Endothelial cell of umbilical vein (primary cell): ENCODE measurements at regions not wholly inside any gene's neighbourhood (a gene's known extent, or its start where the extent isn't known, plus 50 kb on each side); places are given as distances from the start of the nearest gene placed in this dataset.

Source experiments
- EZH2 ChIP-seq: IDR thresholded peaks from 2 replicates; pipeline ENCODE4 v1.6.1; 2012; ENCODE audit warnings: borderline replicate concordance, low read depth, mild to moderate bottlenecking, moderate library complexity, low read length, inconsistent platforms; ENCODE audit not compliant: severe bottlenecking
- FOS ChIP-seq: IDR thresholded peaks from 2 replicates; pipeline ENCODE4 v1.6.1; 2011; ENCODE audit warnings: mild to moderate bottlenecking, low read length, moderate library complexity, borderline replicate concordance; ENCODE audit not compliant: insufficient read depth
- GATA2 ChIP-seq: IDR thresholded peaks from 2 replicates; pipeline ENCODE4 v1.7.0; 2011; ENCODE audit warnings: low read depth, mild to moderate bottlenecking, moderate library complexity, mixed read lengths, low read length; ENCODE audit not compliant: insufficient read length, insufficient read depth
- JUN ChIP-seq: IDR thresholded peaks from 2 replicates; pipeline ENCODE4 v1.6.1; 2011; ENCODE audit warnings: borderline replicate concordance, low read depth; ENCODE audit not compliant: insufficient read length, insufficient read depth
- MYC ChIP-seq: IDR thresholded peaks from one replicate; pipeline ENCODE4 v1.6.1; 2011; ENCODE audit warnings: mild to moderate bottlenecking, low read depth, low read length
- POLR2A ChIP-seq: IDR thresholded peaks from 2 replicates; pipeline ENCODE4 v1.6.1; 2012; ENCODE audit warnings: low read depth, mild to moderate bottlenecking, control low read depth, low read length
- POLR2AphosphoS5 ChIP-seq: IDR thresholded peaks from 2 replicates; pipeline ENCODE4 v1.6.1; 2012; ENCODE audit warnings: low read depth, mild to moderate bottlenecking, control low read depth, low read length, moderate library complexity; ENCODE audit not compliant: insufficient read depth
- TF ChIP-seq, protein P1 (sequence below), 2 donors: IDR thresholded peaks; 1 replicate in 1 of 2; 2 replicates in 1 of 2; pipeline ENCODE4 v1.5.1; 2011; ENCODE audit warnings: low read length in 2 of 2, mild to moderate bottlenecking in 2 of 2, moderate library complexity in 2 of 2, control low read depth in 1 of 2, inconsistent platforms in 1 of 2, low read depth in 1 of 2; ENCODE audit not compliant: insufficient read depth in 1 of 2; ENCODE audit errors: extremely low read depth in 1 of 2
- TF ChIP-seq, protein P2 (sequence below): IDR thresholded peaks from 2 replicates; pipeline ENCODE4 v1.6.1; 2011; ENCODE audit not compliant: insufficient read depth, insufficient read length

DNA sequence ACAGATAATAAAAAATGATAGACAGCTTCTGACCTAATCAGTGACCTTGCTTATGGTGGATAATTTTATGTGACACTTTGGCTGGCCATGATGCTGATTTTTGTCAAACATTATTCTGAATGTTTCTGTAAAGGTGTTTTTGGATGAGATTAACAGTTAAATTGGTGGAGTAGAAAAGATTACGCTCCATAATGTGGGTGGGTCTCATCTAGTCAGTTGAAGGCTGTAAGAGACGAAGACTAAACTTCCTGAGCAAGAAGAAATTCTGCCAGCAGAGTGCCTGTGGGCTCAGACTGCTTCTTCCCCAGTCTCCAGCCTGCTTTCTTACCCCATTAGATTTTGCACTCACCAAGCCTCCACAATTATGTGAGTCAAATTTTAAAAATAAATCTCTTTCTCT, 214.9 kb upstream of the ITGA4 start:
- TF ChIP-seq, protein P1, sequence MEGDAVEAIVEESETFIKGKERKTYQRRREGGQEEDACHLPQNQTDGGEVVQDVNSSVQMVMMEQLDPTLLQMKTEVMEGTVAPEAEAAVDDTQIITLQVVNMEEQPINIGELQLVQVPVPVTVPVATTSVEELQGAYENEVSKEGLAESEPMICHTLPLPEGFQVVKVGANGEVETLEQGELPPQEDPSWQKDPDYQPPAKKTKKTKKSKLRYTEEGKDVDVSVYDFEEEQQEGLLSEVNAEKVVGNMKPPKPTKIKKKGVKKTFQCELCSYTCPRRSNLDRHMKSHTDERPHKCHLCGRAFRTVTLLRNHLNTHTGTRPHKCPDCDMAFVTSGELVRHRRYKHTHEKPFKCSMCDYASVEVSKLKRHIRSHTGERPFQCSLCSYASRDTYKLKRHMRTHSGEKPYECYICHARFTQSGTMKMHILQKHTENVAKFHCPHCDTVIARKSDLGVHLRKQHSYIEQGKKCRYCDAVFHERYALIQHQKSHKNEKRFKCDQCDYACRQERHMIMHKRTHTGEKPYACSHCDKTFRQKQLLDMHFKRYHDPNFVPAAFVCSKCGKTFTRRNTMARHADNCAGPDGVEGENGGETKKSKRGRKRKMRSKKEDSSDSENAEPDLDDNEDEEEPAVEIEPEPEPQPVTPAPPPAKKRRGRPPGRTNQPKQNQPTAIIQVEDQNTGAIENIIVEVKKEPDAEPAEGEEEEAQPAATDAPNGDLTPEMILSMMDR (IDR thresholded peaks at IDR 0.05; ENCODE audit: extremely low read depth in 1 of 2, insufficient read depth in 1 of 2, low read depth in 1 of 2, low read length in 2 of 2), result no peak
- TF ChIP-seq POLR2A (no peak), EZH2 (no peak), POLR2AphosphoS5 (no peak), MYC (no peak), FOS (no peak), JUN (no peak), GATA2 (no peak)
- TF ChIP-seq, protein P2, sequence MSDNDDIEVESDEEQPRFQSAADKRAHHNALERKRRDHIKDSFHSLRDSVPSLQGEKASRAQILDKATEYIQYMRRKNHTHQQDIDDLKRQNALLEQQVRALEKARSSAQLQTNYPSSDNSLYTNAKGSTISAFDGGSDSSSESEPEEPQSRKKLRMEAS, result no peak
